Activated CD4-positive, alpha-beta T cell treated with anti-CD3 and anti-CD28 coated beads, Interleukin-2, amount 50 U/mL, for 16 hours (primary cell): ENCODE measurements at regions not wholly inside any gene's neighbourhood (a gene's known extent, or its start where the extent isn't known, plus 50 kb on each side); places are given as distances from the start of the nearest gene placed in this dataset.

Experiments used
- DNase-seq: peaks from one replicate; pipeline ENCODE4 v3.0.0-alpha.2; 2020

- no peak for DNase-seq
Measured at GRCh38 chr9:23887781-23888180, 61.7 kb upstream of the ELAVL2 start.
